ENCODE measurements at regions not wholly inside any gene's neighbourhood (a gene's known extent, or its start where the extent isn't known, plus 50 kb on each side); places are given as distances from the start of the nearest gene placed in this dataset.

GRCh38 chr2:78648558-78648957 is 376.9 kb upstream of the REG3G start:
- Histone ChIP-seq H3K27ac (replicated peaks) (no peak overlapping the region), H3K27me3 (ENCODE audit: insufficient read depth, poor library complexity, severe bottlenecking) (no peaks in the 10 kb centered on the region), H3K4me3 (replicated peaks; ENCODE audit: insufficient read depth, low read length) (no peak overlapping the region)
- TF ChIP-seq GABPA (IDR thresholded peaks at IDR 0.05; ENCODE audit: low read depth) (no peak), REST (IDR thresholded peaks at IDR 0.05; ENCODE audit: insufficient replicate concordance, low read depth) (no peak), CTCF (IDR thresholded peaks at IDR 0.05; ENCODE audit: insufficient read depth, low read length) (no peak), SPI1 (IDR thresholded peaks at IDR 0.05; ENCODE audit: borderline replicate concordance, low read depth) (no peak), POLR2AphosphoS5 (IDR thresholded peaks at IDR 0.05; ENCODE audit: low read depth) (no peak)
- DNase-seq (ENCODE audit: low read depth in 1 of 2, low spot score in 1 of 2): no peak

GRCh38 chr2:78654941-78655340 is 370.6 kb upstream of the REG3G start:
- H3K4me3 ChIP-seq (replicated peaks; ENCODE audit: insufficient read depth, low read length): no peak overlapping the region
- no peak overlapping the region for H3K27ac ChIP-seq (replicated peaks)
- DNase-seq (ENCODE audit: low read depth in 1 of 2, low spot score in 1 of 2): no peak
- no peaks in the 10 kb centered on the region for H3K27me3 ChIP-seq (ENCODE audit: insufficient read depth, poor library complexity, severe bottlenecking)
- no peak for TF ChIP-seq CTCF (IDR thresholded peaks at IDR 0.05; ENCODE audit: insufficient read depth, low read length)

GRCh38 chr2:78676921-78677696 is 348.4 kb upstream of the REG3G start:
- H3K27ac ChIP-seq (replicated peaks): peak overlapping the region; percentile 70
- TF ChIP-seq CTCF (IDR thresholded peaks at IDR 0.05; ENCODE audit: insufficient read depth, low read length) (no peak), POLR2AphosphoS5 (IDR thresholded peaks at IDR 0.05; ENCODE audit: low read depth) (no peak), SPI1 (IDR thresholded peaks at IDR 0.05; ENCODE audit: borderline replicate concordance, low read depth) (no peak), GABPA (IDR thresholded peaks at IDR 0.05; ENCODE audit: low read depth) (no peak)
- H3K27me3 ChIP-seq (ENCODE audit: insufficient read depth, poor library complexity, severe bottlenecking): no peaks in the 10 kb centered on the region
- H3K4me3 ChIP-seq (replicated peaks; ENCODE audit: insufficient read depth, low read length): no peak overlapping the region
- DNase-seq (ENCODE audit: low read depth in 1 of 2, low spot score in 1 of 2): peak; percentile 23 to 81

GRCh38 chr2:78677774-78678173 is 347.7 kb upstream of the REG3G start:
- no peak overlapping the region for H3K4me3 ChIP-seq (replicated peaks; ENCODE audit: insufficient read depth, low read length)
- no peak for TF ChIP-seq CTCF (IDR thresholded peaks at IDR 0.05; ENCODE audit: insufficient read depth, low read length)
- no peak for TF ChIP-seq POLR2AphosphoS5 (IDR thresholded peaks at IDR 0.05; ENCODE audit: low read depth)
- TF ChIP-seq REST (IDR thresholded peaks at IDR 0.05; ENCODE audit: insufficient replicate concordance, low read depth): no peak
- TF ChIP-seq SPI1 (IDR thresholded peaks at IDR 0.05; ENCODE audit: borderline replicate concordance, low read depth): no peak
- TF ChIP-seq GABPA (IDR thresholded peaks at IDR 0.05; ENCODE audit: low read depth): no peak
- H3K27me3 ChIP-seq (ENCODE audit: insufficient read depth, poor library complexity, severe bottlenecking): no peaks in the 10 kb centered on the region
- peak overlapping the region; percentile 70 for H3K27ac ChIP-seq (replicated peaks)
- DNase-seq (ENCODE audit: low read depth in 1 of 2, low spot score in 1 of 2): no peak
